WTC11 (cell line): ENCODE measurements at regions not wholly inside any gene's neighbourhood (a gene's known extent, or its start where the extent isn't known, plus 50 kb on each side); places are given as distances from the start of the nearest gene placed in this dataset.

Experiments
- ATAC-seq: fragments of 200-7000 bp; cut with Tn5 transposase; 2 replicates; pipeline ENCODE4 v1.10.0; 2021; ENCODE audit warnings: mild to moderate bottlenecking, moderate library complexity
- CTCF ChIA-PET: fragments of 300-600 bp; sonication (Branson Sonifier 250); formaldehyde crosslinking; loops from one replicate; lab custom pipeline; 2021; ENCODE audit warnings: antibody characterized with exemption; lab: Charles Lee
- POLR2A ChIA-PET: fragments of 350-600 bp; sonication (Branson Sonifier 250); formaldehyde crosslinking; loops from one replicate; lab custom pipeline; 2021; ENCODE audit warnings: antibody characterized with exemption; lab: Charles Lee
- DNase-seq: peaks from one replicate; pipeline ENCODE4 v3.0.0; 2021; ENCODE audit warnings: low spot score
- H3K27ac Mint-ChIP-seq: 2 replicates; pipeline ENCODE4 v1.8.0; 2021; ENCODE audit warnings: mixed read lengths
- H3K27me3 Mint-ChIP-seq: 2 replicates; pipeline ENCODE4 v1.8.0; 2021; ENCODE audit warnings: low read depth, mild to moderate bottlenecking, moderate library complexity, mixed read lengths
- H3K36me3 Mint-ChIP-seq: 2 replicates; pipeline ENCODE4 v1.8.0; 2021; ENCODE audit warnings: mixed read lengths
- H3K4me1 Mint-ChIP-seq: 2 replicates; pipeline ENCODE4 v1.8.0; 2022; ENCODE audit warnings: mixed read lengths
- H3K4me3 Mint-ChIP-seq: 2 replicates; pipeline ENCODE4 v1.8.0; 2021; ENCODE audit warnings: mild to moderate bottlenecking, moderate library complexity, mixed read lengths
- H3K9me3 Mint-ChIP-seq: 2 replicates; pipeline ENCODE4 v1.8.0; 2021; ENCODE audit warnings: mixed read lengths
- AR ChIP-seq: fragments of 250-450 bp; sonication (Bioruptor Pico); IDR thresholded peaks from 2 replicates; pipeline ENCODE4 v1.9.0; 2021; ENCODE audit warnings: mild to moderate bottlenecking
- ATF1 ChIP-seq: sonication (generic); formaldehyde crosslinking; IDR thresholded peaks from 2 replicates; pipeline ENCODE4 v1.8.1; 2023; ENCODE audit warnings: mild to moderate bottlenecking, moderate library complexity, missing genetic modification reagents
- ATF6 ChIP-seq: sonication (generic); formaldehyde crosslinking; IDR thresholded peaks from 2 replicates; pipeline ENCODE4 v1.8.1; 2023; ENCODE audit warnings: mild to moderate bottlenecking, missing genetic modification reagents
- CREM ChIP-seq: sonication (generic); formaldehyde crosslinking; IDR thresholded peaks from 2 replicates; pipeline ENCODE4 v1.8.1; 2022; ENCODE audit warnings: mild to moderate bottlenecking, missing genetic modification reagents, moderate library complexity
- E2F1 ChIP-seq: sonication (generic); formaldehyde crosslinking; IDR thresholded peaks from 2 replicates; pipeline ENCODE4 v1.8.0; 2022; ENCODE audit warnings: mild to moderate bottlenecking, missing genetic modification reagents
- ELF4 ChIP-seq: sonication (generic); formaldehyde crosslinking; IDR thresholded peaks from 2 replicates; pipeline ENCODE4 v1.8.1; 2022; ENCODE audit warnings: low read depth, mild to moderate bottlenecking, moderate library complexity, missing genetic modification reagents
- FOXJ3 ChIP-seq: sonication (generic); formaldehyde crosslinking; IDR thresholded peaks from 2 replicates; pipeline ENCODE4 v1.9.0; 2021; ENCODE audit warnings: missing genetic modification reagents, mild to moderate bottlenecking, borderline replicate concordance
- FOXP1 ChIP-seq: sonication (generic); formaldehyde crosslinking; IDR thresholded peaks from 2 replicates; pipeline ENCODE4 v1.8.0; 2022; ENCODE audit warnings: missing genetic modification reagents, mild to moderate bottlenecking, moderate library complexity, borderline replicate concordance
- FOXP4 ChIP-seq: sonication (generic); formaldehyde crosslinking; IDR thresholded peaks from 2 replicates; pipeline ENCODE4 v1.8.0; 2022; ENCODE audit warnings: mild to moderate bottlenecking, missing genetic modification reagents
- IRF2 ChIP-seq: sonication (generic); formaldehyde crosslinking; IDR thresholded peaks from 2 replicates; pipeline ENCODE4 v1.8.0; 2022; ENCODE audit warnings: low read depth, missing genetic modification reagents, borderline replicate concordance
- KAT7 ChIP-seq: sonication (generic); formaldehyde crosslinking; IDR thresholded peaks from 2 replicates; pipeline ENCODE4 v1.8.1; 2023; ENCODE audit warnings: missing genetic modification reagents, mild to moderate bottlenecking, borderline replicate concordance
- NFE2L1 ChIP-seq: sonication (generic); formaldehyde crosslinking; IDR thresholded peaks from 2 replicates; pipeline ENCODE4 v1.8.1; 2023; ENCODE audit warnings: missing genetic modification reagents
- NR1H2 ChIP-seq: sonication (generic); formaldehyde crosslinking; IDR thresholded peaks from 2 replicates; pipeline ENCODE4 v1.9.0; 2021; ENCODE audit warnings: mild to moderate bottlenecking, moderate library complexity, missing genetic modification reagents
- NR3C1 ChIP-seq: sonication (generic); formaldehyde crosslinking; conservative IDR thresholded peaks from 2 replicates; pipeline ENCODE4 v1.8.1; 2023; ENCODE audit warnings: low read depth, mild to moderate bottlenecking, missing genetic modification reagents
- OVOL2 ChIP-seq: fragments of 250-450 bp; sonication (Bioruptor Pico); IDR thresholded peaks from 2 replicates; pipeline ENCODE4 v1.9.0; 2021; ENCODE audit warnings: mild to moderate bottlenecking, borderline replicate concordance
- RORB ChIP-seq: fragments of 250-450 bp; sonication (Bioruptor Pico); IDR thresholded peaks from 2 replicates; pipeline ENCODE4 v1.9.0; 2021; ENCODE audit warnings: mild to moderate bottlenecking
- TP53 ChIP-seq: sonication (generic); formaldehyde crosslinking; IDR thresholded peaks from 2 replicates; pipeline ENCODE4 v1.8.1; 2023; ENCODE audit warnings: mild to moderate bottlenecking, missing genetic modification reagents
- ZBTB21 ChIP-seq: sonication (generic); formaldehyde crosslinking; IDR thresholded peaks from 2 replicates; pipeline ENCODE4 v1.8.1; 2023; ENCODE audit warnings: mild to moderate bottlenecking, missing genetic modification reagents, borderline replicate concordance
- ZBTB43 ChIP-seq: sonication (generic); formaldehyde crosslinking; IDR thresholded peaks from 2 replicates; pipeline ENCODE4 v1.8.1; 2023; ENCODE audit warnings: mild to moderate bottlenecking, missing genetic modification reagents
- ZNF263 ChIP-seq: sonication (generic); formaldehyde crosslinking; IDR thresholded peaks from 2 replicates; pipeline ENCODE4 v1.8.1; 2022; ENCODE audit warnings: low read depth, mild to moderate bottlenecking, moderate library complexity, missing genetic modification reagents
- ZNF423 ChIP-seq: fragments of 250-450 bp; sonication (Bioruptor Pico); IDR thresholded peaks from 2 replicates; pipeline ENCODE4 v2.1.2; 2022; ENCODE audit warnings: mild to moderate bottlenecking, moderate library complexity
- ZNF671 ChIP-seq: fragments of 250-450 bp; sonication (Bioruptor Pico); IDR thresholded peaks from 2 replicates; pipeline ENCODE4 v1.8.0; 2021; ENCODE audit warnings: mild to moderate bottlenecking
- ZSCAN18 ChIP-seq: fragments of 250-450 bp; sonication (Bioruptor Pico); IDR thresholded peaks from 2 replicates; pipeline ENCODE4 v2.1.2; 2022; ENCODE audit warnings: mild to moderate bottlenecking, moderate library complexity

GRCh38 chr5:123705741-123706140 is 193.8 kb downstream of the CSNK1G3 start (continued):
- TF ChIP-seq ZSCAN18, result no peak

GRCh38 chr5:123701511-123702200 is 189.7 kb downstream of the CSNK1G3 start:
- ATAC-seq (no peak), DNase-seq (no peak)
- H3K4me1 Mint-ChIP-seq, result no peaks in the 10 kb centered on the region
- ChIA-PET CTCF (no interaction called here), POLR2A (no interaction called here)
- peaks cover 8% of the 10 kb centered on the region for H3K9me3 Mint-ChIP-seq
- no peak overlapping the region for H3K4me3 Mint-ChIP-seq
- no peak overlapping the region for H3K27ac Mint-ChIP-seq
- H3K27me3 Mint-ChIP-seq, result peaks cover 2% of the 10 kb centered on the region; the same call in 1 of the 2 replicates
- peaks cover 9% of the 10 kb centered on the region for H3K36me3 Mint-ChIP-seq
- TF ChIP-seq NFE2L1 (no peak), FOXJ3 (CRISPR knock-in tag) (no peak), ATF6 (CRISPR knock-in tag) (no peak), KAT7 (CRISPR knock-in tag) (no peak), OVOL2 (CRISPR knock-in tag) (no peak), NR3C1 (no peak), RORB (CRISPR knock-in tag) (no peak), NR1H2 (no peak), CREM (no peak), AR (CRISPR knock-in tag) (no peak), ATF1 (CRISPR knock-in tag) (no peak), ZBTB43 (CRISPR knock-in tag) (no peak)

GRCh38 chr5:123700624-123701287 is 188.8 kb downstream of the CSNK1G3 start:
- H3K9me3 Mint-ChIP-seq, result peaks cover 8% of the 10 kb centered on the region
- no peak overlapping the region for H3K4me3 Mint-ChIP-seq
- ChIA-PET CTCF (no interaction called here), POLR2A (no interaction called here)
- DNase-seq, result no peak
- H3K36me3 Mint-ChIP-seq, result peaks cover 9% of the 10 kb centered on the region
- H3K27me3 Mint-ChIP-seq, result peaks cover 2% of the 10 kb centered on the region; the same call in 1 of the 2 replicates
- no peak overlapping the region for H3K27ac Mint-ChIP-seq
- no peak for ATAC-seq
- H3K4me1 Mint-ChIP-seq, result no peaks in the 10 kb centered on the region
- no peak for TF ChIP-seq ZNF263 (CRISPR knock-in tag)
- TF ChIP-seq ZNF671 (CRISPR knock-in tag), result no peak
- TF ChIP-seq FOXP4 (CRISPR knock-in tag), result no peak
- TF ChIP-seq ZNF423 (CRISPR knock-in tag), result no peak
- no peak for TF ChIP-seq FOXP1 (CRISPR knock-in tag)
- no peak for TF ChIP-seq ZBTB21 (CRISPR knock-in tag)
- no peak for TF ChIP-seq ELF4
- no peak for TF ChIP-seq IRF2
- TF ChIP-seq E2F1, result no peak
- no peak for TF ChIP-seq NR1H2
- no peak for TF ChIP-seq TP53 (CRISPR knock-in tag)
